COLO668 (cell line): ENCODE measurements at regions not wholly inside any gene's neighbourhood (a gene's known extent, or its start where the extent isn't known, plus 50 kb on each side); places are given as distances from the start of the nearest gene placed in this dataset.

Source experiments
- DNase-seq: peaks from one replicate; lab custom pipeline; 2025; ENCODE audit not compliant: unreplicated experiment; lab: John Stamatoyannopoulos, UW

DNA sequence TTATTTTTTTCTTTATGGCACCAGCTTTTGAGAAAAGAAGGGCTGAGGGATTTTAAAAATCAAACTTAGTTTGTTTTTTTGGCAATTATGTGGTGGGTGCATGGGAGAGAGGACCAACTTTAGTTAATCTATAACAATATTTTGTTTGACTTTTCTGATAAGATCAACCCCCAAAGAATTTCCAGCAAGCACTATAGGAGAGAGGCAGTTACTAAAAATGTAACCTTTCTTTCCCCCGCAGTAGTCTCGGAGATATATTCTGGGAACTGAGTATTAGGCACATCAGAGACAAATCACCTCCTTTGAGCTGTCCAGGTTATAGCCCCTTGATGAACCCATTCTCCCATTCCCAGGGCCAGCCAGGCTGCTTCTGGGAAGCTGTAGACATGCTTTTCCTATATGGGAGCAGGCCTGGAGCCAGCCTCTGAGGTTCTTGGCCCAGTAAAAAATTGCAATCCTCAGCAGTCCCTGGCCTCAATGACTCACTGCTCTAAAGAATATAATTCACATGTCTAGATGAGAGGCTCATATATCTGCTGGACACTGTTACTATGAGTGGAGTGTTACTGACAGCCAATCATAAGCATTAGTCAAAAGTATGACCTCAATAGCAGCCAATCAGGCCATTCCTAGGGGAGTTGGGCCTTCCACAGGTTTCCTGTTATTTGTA lies 138.3 kb upstream of the AGBL1 start:
- DNase-seq: no peak

DNA sequence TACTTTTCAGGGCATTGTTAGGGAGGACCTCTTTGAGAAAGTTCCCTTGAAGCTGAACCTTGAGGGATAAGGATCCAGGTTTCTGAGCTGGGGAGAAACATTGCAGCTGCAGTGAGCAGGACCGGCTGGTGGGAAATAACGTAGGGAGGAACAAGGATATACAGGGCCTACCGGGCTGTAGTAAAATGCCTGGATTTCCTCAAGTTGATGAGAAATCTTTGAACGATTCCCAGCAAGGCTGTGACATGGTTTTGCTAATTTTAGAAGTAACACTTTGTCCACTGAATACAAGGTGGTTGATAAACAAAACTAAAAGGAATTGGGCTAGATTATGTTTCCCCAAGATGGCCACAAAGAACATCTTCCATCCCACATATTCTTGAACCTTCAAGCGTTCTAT lies 137.0 kb upstream of the AGBL1 start:
- DNase-seq: no peak

DNA sequence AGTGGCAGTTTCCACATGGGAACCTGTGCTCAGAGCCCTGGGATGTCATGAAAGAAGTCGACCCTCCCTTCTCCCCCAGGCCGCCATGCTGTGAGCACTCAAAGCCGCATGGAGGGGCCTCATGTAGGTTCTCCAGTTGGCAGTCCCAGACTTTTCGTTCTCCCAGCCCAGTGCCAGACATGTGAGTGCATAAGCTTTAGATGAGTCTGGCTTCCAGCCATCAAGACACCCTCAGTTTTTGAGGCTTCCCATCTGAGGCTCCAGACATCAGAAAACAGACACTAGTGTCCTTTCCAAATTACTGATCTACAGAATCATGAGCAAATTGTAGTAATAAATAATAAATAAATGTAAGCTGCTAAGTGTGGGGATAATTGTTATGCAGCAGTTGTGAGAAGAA lies 136.5 kb upstream of the AGBL1 start:
- no peak for DNase-seq

DNA sequence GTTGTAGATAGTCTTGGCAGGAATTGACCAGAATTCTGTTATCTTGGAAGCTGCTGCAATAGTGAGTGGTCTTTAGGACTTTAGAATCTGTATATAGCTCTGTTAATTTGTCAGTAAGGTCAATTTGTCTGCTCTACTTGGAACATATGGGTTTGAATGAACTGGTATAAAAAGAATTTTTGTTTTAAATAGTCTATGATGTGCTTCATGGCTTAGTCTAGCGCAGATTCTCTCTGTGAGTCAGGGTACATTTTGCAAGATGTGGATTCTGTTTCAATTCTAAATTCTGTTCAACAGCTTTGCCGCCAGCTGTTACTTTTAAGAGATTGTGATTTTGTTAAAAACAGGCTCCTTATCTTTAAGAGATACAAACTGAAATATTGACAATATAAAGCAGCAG lies 135.9 kb upstream of the AGBL1 start:
- no peak for DNase-seq

DNA sequence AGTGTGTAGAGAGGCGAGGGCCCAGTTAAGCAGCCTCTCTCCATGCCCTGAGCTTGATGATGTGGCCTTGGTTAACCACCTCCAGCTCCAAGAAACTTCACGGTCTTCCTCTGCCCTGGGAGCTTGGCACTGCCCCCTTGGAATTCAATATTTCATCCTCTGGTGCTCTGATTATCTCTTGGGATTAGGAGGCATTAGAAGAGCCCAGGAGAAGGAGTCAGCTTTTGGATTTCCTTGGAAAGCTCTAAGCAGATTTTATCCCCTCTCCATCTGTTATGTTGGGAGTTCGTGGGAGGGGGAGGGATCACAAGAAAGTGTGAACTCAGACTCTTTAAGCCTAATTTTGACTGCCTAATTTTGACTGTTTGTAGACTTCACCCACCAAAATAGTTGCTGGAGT lies 132.7 kb upstream of the AGBL1 start:
- no peak for DNase-seq

DNA sequence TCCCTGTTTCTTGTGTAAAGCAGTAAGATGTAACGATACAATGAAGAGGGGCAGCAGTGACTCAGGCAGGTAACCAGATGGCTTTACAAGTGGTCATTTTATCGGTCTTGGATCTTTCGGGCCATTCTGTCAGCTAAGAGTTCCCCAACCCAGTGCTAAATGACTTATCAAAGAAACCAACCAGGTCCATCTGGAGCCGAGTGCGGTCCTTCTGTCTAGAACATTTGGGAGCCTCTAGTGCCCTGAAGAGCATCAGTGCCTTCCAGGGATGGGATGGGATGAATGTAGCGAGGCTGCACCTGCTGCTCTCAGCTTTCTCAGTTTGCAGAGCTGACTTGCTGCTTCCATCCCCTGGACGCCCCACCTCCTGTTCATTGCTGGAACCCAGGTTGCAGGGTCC lies 131.7 kb upstream of the AGBL1 start:
- DNase-seq: no peak

DNA sequence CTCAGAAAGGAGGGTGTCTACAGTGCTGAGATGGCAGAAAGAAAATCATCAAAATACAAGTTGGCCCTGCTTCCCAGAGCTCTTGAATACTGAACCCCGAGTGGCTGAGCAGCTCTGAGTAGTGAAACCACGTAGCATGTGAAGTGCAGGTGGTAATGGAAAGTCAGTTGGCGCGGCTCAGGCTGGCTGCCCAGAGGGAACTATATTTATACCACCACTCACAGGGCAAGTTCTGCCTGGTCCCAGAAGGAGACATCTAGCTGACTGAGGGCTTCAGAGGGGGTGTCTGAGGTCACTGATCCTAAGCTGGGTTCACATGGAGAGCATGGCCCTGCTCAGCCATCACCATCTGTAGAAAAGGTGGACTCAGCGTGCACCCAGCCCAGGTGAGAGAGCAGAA lies 129.6 kb upstream of the AGBL1 start:
- DNase-seq: no peak

DNA sequence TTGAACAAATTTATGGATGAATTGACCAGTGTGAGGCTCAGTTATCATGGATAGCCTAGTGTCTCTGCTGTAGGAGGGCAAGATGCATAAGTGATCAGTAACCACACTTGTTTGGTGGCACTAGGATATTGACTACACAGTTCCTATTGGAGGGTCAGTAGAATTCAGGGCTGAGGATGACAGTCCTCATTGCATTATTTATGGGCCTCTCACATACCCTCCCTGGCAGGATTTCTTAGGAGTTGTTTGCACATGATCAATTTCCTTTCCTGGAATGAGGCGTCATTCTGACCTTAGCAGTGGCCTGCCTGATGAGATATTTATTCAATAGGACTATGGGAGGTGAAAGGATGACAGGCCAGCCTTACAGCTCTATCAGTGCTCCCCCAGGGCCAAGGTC lies 125.1 kb upstream of the AGBL1 start:
- DNase-seq: no peak

DNA sequence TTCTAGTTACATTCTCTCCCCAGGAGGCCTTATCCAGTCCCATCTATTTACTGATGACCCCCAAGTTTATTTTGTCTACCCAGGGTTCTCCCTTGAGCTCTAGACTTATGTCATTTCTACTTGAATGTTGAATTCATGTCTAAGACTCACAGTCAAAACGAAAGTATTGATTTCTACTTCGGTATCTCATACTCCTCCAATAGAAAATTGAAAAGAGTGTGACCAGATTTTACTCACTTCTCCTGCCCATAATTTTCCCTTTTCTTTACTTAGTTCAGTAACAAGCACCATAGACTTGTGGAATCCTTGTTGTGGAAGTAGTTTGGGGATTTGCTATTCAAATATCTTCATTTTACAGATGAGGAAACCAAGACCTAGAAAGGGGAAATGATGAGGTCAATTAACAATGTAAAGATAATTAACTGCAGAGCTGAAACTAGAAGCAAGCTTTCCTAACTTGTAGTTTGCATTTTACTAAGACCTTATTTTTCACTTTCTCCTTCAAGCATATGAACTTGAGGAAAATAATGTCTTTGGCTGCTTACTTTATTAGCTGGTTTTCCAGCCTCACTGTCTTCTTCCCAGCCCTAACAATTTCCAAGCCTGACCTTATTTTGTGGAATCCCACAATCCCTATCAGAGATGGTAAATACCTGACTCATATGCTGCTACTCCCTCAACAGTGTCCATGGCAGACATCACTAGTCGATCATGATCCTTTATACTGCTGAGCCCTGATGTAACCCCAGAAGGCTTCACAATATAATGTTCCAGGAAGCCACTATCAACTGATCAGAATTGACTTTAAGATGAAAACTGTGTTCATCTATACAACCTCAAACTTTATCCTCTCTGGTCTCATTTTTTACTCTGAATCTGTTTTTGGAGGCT lies 123.9 kb upstream of the AGBL1 start:
- DNase-seq: no peak

DNA sequence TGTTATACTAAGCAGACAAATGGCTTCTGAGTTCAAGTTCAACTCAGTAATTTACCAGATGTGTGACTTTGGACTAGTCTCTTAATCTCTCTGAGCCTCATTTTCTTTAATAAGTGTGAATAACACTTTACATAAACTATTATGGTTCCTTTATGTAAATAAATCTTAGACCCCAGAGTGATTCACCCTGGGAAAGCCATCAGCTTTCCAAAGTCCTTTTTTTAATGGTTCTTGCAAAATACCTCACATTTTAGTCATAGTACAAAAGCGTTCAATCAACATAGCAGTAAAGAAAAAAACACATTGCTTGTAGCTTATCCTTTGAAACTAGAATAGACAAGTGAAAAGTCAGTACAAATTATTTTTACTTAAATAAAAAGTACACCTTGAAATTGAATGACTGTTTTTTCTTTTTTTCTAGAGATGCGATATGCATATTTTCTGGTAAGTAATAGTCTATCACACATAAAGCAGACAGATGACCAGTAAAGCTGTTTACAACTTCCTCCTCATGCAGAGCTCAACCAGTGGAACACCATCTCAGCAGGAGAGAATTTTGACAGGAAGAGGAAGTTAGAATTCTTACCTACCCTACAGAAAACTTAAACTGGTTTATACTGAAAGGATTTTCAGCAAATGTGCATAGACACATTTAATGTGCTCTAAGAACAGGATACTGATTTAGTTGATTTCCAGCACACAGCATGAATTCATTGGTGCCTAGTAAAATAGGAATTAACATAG lies 123.0 kb upstream of the AGBL1 start:
- DNase-seq: no peak

DNA sequence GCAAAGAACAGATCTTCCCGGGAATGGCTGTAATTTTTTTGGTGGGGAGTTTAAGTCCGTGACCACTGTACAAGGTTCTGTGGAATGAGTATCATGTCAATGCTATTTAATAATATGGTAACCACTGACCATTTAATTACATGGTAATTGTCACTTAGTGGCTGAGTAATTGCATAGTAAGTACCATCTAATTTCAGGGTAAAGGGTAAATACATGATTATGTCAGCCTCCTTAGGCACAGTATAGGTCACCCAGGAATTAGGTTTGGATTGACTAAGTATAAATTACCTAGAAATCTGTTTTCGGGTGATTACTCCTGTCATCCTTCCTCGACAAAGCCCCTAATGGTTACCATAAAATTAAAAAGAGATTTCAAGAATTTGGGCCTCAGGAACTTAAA lies 120.1 kb upstream of the AGBL1 start:
- no peak for DNase-seq

DNA sequence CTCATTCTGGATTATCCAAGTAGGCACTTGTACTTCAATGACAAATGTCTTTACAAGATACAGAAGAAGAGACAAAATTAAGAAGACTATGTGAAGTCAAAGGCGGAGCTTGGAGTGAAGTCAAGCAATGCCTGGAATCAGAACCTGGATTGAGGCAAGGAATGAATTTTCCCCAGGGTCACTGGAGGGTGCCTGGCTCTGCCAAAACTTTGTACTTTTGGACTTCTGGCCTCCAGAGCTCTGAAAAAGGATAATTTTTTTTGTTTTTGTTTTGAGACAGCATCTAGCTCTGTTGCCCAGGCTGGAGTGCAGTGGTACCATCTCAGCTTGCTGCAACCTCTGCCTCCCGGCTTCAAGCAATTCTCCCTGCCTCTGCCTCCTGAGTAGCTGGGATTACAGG lies 119.3 kb upstream of the AGBL1 start:
- no peak for DNase-seq

DNA sequence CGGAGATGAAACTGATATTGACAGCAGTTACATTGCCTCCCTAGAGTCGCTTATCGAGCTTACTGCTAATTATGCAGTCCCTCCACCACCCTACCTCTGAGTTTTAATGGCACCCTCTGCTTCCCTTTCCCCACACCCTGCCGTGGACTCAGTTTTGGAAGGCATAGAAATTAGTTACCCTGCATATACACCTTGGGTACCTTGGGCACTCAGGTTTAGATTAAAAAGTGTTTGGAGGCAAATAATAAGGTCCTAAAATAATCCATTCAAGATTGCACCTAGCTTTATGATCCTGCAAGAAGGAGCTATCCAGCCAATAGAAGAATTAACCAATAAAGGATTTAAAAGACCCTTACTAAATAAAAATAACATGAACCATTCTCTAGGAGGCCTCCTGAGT lies 117.8 kb upstream of the AGBL1 start:
- DNase-seq: no peak

DNA sequence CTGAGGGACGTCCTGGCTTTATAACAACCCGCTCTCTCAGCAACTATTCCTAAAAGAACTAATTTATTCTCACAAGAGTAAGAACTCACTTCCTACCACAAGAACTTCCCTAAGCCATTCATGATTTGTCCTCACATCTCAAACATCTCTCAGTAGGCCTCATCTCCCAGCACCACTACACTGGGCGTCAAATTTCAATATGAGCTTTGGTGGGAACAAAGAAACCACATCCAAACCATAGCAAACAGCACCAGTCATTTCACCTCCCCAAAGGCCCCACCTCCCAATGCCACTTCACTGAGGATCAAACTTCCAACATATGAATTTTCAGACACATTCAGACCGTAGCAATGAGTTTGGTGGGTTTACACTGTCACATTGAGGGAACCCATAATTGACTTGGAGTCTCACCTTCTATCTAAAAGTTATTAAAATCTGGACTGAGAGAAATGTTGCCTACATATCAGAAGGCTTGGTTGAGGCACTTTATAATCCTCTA lies 116.4 kb upstream of the AGBL1 start:
- DNase-seq: no peak

DNA sequence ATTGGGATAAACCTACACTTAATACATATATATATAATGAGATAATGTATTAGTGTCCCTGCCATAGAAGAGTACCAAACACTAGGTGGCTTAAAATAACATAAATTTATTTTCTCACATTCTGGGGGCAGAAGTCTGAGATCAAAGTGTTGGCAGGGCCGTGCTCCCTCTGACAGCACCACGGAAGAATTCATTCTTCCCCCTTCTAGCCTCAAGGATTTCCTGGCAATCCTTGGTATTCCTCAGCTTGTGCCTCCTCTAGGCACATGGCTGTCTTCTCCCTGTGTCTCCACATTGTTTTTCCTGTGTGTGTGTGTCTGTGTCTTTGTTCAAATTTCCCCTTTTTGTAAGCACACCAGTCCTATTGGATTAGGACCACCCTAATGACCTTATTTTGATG lies 115.2 kb upstream of the AGBL1 start:
- no peak for DNase-seq

DNA sequence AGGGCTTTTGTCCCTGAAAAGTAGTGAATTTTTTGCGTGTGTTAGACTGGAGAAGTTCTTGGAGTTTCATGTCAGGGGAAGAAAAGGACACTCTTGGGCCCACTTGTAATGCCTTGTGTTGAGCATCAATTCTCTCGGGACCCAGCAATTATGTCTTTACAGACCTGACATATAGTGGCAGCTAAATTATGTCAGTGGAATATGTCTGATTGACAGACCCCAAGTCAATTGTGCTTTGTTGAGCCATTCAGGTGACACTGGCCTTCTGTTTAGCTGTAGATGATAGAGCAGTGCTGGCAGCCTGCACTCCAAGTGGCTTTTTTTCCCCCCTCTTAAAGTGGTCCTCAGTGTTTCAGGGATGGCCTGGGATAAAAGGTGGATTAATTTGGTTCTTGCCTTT lies 112.1 kb upstream of the AGBL1 start:
- no peak for DNase-seq

DNA sequence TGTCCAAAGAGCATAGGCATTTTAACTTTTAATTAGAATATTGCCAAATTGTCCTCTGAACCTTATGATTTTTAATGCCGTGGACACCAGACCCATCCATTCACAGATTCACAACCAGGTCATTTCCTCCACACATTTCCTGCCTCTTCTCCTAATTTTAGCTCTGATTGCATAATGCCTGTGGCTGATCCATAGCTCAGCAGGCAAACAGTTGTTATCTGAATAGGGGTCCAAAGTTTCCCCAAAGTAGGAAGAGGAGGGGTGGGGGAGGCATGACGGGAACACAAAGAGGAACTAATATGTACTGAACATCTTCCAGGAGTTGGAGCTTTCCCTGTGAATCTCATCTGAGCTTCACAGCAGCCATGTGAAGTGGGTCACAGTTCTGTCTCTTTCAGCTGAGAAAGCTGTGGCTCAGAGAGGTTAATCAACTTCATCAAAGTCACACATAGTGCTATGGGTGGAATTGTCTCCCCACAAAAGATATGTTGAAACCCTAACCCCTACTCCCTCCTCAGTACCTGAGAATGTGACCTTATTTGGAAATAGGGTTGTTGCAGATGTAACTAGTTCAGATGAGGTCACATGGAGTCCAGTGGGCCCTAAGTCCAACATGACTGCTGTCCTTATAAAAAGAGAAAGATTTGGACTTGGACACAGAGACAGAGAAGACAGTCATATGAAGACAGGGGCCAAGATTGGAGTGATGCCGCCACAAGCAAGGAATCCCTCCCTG lies 106.7 kb upstream of the AGBL1 start:
- DNase-seq: no peak

DNA sequence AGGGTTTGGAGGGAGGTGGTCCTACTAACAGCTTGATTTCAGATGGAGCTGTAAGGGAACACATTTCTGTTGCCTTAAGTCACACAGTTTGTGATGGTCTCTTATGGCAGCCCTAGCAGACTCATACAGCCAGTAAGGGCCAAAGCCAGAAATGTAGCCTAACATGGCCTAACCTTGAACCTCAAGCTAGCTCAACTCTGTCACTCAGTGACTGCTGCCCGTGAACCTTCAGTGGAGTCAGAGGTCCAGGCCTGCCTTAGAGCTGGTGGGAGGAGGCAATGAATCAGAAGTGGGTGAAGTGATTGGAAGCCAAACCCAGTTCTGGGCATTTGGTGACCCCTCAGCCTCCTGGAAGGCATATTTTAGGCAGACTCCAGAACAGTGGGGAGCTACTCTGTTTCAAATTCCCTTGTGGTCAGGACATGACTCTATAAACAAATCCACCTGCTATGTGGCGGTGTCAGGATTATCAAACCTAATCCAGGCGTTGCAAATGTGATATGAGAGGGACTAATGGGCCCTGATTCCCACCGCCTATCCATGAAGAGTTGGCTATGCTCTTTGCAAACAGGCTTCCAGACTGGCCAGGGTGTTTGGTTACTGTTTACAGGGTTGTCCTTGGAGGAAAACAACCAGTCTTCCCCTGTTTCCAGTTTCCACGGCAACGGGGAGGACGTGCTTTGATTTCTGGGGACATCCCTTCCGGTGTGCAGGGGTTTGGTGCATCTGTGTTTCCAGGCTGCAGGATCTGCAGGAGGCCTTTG lies 105.9 kb upstream of the AGBL1 start:
- no peak for DNase-seq

DNA sequence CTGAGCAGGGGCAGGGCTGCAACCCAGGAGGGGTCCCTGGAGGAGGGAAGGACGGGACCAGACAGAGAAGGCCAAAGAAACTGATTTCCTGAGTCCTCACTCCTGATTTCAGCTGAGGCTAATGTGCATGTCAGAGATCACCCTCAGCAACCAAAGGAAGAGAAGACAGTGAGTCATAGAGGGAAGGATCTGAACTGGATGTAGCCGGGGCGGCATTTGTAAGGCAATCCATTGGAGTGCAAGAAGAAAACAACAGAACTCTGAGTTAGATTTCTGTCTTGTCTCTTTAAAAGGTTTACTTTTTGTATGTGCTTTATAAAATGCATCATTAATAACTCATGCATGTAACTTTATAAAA lies 105.3 kb upstream of the AGBL1 start:
- DNase-seq: no peak

DNA sequence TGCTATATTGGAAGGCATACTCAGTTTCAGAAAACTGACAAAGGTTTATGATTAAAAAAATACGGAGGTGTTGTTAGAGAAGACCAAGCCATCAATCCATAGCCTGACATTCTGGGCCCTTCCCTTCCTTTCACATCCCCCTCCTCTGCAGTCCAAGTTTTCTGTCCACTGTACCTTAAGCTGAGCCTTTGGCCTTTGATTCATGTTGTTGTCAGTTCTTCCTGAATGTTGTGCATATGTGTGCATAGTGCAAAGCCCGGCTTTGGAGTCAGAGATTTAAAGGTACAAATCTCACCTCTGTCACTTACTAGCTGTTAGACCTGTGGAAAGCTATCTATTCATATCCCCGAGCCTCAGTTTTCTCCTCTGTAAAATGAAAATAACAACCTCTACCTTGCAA lies 104.9 kb upstream of the AGBL1 start:
- DNase-seq: no peak

DNA sequence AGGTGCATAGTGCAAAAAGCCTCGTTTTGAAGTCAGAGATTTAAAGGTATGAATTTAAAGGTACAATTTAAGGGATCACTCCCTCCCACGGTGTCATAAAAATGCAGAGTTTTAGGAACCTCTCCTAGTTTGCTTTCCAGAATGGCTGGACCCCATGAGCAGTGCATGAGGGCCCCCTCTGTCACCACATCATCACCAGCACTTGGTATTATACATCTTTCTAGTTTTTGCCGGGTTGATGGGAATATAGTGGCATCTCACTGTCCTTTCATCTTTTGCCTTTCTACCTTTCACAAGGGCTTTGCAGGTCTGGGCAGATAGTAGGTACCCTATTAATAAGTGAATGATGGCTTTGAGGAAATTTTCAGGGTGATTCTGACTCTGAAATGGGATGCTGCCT lies 103.6 kb upstream of the AGBL1 start:
- no peak for DNase-seq
